Vagina (tissue), 2 donors: ENCODE measurements at regions not wholly inside any gene's neighbourhood (a gene's known extent, or its start where the extent isn't known, plus 50 kb on each side); places are given as distances from the start of the nearest gene placed in this dataset.

Experiments used
- DNase-seq, 2 donors: peaks; one replicate each; pipeline ENCODE4 v3.0.0-alpha.2; 2017; ENCODE audit errors: extremely low spot score in 2 of 2
- H3K27ac ChIP-seq: fragments of 200-600 bp; sonication (generic); one replicate; pipeline ENCODE4 v1.5.1; 2019
- H3K27me3 ChIP-seq: fragments of 200-600 bp; sonication (generic); one replicate; pipeline ENCODE4 v1.5.1; 2019
- H3K36me3 ChIP-seq, 2 donors: fragments of 200-600 bp; sonication (generic); one replicate each; pipeline ENCODE4 v1.5.1; 2017 to 2019
- H3K4me1 ChIP-seq: fragments of 200-600 bp; sonication (generic); one replicate; pipeline ENCODE4 v1.5.1; 2019
- H3K4me3 ChIP-seq, 2 donors: fragments of 200-600 bp; sonication (generic); 1 replicate in 1 of 2; 2 replicates in 1 of 2; pipeline ENCODE4 v1.5.1; 2016 to 2019
- H3K9me3 ChIP-seq: fragments of 200-600 bp; sonication (generic); one replicate; pipeline ENCODE4 v1.5.1; 2019
- POLR2A ChIP-seq, 2 donors: fragments of 450-650 bp; IDR thresholded peaks; one replicate each; pipeline ENCODE4 v1.6.1; 2017; ENCODE audit warnings: antibody characterized with exemption in 2 of 2, mild to moderate bottlenecking in 2 of 2, moderate library complexity in 2 of 2
- POLR2AphosphoS5 ChIP-seq, 2 donors: sonication (generic); formaldehyde crosslinking; IDR thresholded peaks; one replicate each; pipeline ENCODE4 v1.9.0; 2017; ENCODE audit warnings: antibody characterized with exemption in 2 of 2, mild to moderate bottlenecking in 2 of 2, low read depth in 1 of 2; ENCODE audit not compliant: insufficient read depth in 1 of 2
- intact Hi-C: fragments of 100-400 bp; cut with DNase I; formaldehyde crosslinking; loops from one replicate; pipeline ENCODE4 v1.15.1; 2023
- TF ChIP-seq, protein P1 (sequence below), 3 experiments: fragments of 450-650 bp in 2 of 3; fragments of 200-600 bp in 1 of 3; sonication (generic) in 1 of 3; IDR thresholded peaks; one replicate each; pipeline ENCODE4 v1.5.1; 2017 to 2019; ENCODE audit warnings: antibody characterized with exemption in 3 of 3, mild to moderate bottlenecking in 2 of 3, moderate library complexity in 2 of 3

DNA sequence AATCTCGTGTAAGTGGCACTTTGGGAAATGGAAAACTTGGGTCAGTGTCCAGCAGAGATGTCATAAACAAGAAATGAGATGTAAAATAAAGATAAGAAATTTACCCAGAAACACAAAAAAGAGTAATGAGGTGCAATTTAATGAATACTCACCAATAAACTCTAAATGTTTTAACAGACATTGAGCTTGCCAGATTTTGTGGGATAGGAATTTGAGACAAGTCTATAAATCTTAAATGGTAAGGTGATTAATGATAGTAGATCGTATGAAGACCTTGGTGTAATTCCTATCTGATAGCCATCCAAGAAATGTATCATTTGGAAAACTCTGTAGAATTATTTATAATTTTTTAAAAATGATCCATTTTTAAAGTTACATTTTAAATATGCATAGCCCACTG lies 682.4 kb downstream of the MAT2B start:
- no peak overlapping the region for H3K4me3 ChIP-seq
- no peak overlapping the region for H3K27ac ChIP-seq
- H3K4me1 ChIP-seq = no peaks in the 10 kb centered on the region
- H3K27me3 ChIP-seq = no peaks in the 10 kb centered on the region
- no peak for DNase-seq
- intact Hi-C loops = no loop called here
- H3K36me3 ChIP-seq = no peaks in the 10 kb centered on the region
- H3K9me3 ChIP-seq = no peaks in the 10 kb centered on the region
- TF ChIP-seq POLR2AphosphoS5 (IDR thresholded peaks at IDR 0.05; ENCODE audit: insufficient read depth in 1 of 2, low read depth in 1 of 2) = no peak
- TF ChIP-seq, protein P1, sequence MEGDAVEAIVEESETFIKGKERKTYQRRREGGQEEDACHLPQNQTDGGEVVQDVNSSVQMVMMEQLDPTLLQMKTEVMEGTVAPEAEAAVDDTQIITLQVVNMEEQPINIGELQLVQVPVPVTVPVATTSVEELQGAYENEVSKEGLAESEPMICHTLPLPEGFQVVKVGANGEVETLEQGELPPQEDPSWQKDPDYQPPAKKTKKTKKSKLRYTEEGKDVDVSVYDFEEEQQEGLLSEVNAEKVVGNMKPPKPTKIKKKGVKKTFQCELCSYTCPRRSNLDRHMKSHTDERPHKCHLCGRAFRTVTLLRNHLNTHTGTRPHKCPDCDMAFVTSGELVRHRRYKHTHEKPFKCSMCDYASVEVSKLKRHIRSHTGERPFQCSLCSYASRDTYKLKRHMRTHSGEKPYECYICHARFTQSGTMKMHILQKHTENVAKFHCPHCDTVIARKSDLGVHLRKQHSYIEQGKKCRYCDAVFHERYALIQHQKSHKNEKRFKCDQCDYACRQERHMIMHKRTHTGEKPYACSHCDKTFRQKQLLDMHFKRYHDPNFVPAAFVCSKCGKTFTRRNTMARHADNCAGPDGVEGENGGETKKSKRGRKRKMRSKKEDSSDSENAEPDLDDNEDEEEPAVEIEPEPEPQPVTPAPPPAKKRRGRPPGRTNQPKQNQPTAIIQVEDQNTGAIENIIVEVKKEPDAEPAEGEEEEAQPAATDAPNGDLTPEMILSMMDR (IDR thresholded peaks at IDR 0.05) = no peak
- no peak for TF ChIP-seq POLR2A (IDR thresholded peaks at IDR 0.05)

DNA sequence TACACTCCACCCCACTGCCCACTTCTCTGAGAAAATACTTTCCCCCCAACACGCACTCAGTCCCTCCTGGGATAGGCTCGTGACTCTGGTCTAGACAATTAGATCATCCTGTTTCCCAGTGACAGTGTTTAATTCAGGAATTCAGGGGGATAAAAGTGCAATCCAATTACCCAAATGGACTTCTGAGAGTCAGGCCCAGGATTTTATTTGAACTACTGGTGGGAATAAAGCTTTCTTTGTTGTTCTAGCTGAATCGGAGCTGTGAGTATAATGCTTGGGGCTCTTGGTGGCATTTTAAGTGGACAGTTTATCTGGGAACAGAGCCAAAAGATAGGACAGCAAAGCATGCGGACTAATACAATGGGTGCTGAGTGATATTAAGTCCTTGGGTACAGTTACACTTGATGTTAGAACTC lies 683.3 kb downstream of the MAT2B start:
- Histone ChIP-seq H3K9me3 (no peaks in the 10 kb centered on the region), H3K36me3 (no peaks in the 10 kb centered on the region), H3K27me3 (no peaks in the 10 kb centered on the region), H3K4me1 (no peaks in the 10 kb centered on the region), H3K27ac (no peak overlapping the region), H3K4me3 (no peak overlapping the region)
- TF ChIP-seq, protein P1 (IDR thresholded peaks at IDR 0.05) = no peak
- TF ChIP-seq POLR2A (IDR thresholded peaks at IDR 0.05) (no peak), POLR2AphosphoS5 (IDR thresholded peaks at IDR 0.05; ENCODE audit: insufficient read depth in 1 of 2, low read depth in 1 of 2) (no peak)
- no peak for DNase-seq
- intact Hi-C loops = no loop called here

DNA sequence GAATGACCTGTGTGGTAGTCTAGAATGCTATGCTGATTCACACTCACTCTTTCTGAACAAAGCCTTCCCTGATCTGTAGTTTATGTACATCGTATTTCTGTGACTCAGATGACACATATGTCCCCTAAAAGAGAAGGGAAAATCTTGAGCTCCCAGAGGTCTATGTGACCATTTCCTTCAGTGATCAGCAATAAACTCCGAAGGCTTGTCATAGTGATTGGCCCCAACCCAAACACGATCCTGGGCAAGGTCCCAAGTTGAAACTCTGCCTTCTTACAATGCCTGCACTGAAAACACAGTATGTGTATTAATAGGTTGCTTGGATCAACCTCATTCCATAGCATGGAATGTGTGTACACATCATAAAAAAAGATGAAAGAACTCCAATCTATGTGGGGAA lies 685.8 kb downstream of the MAT2B start:
- Histone ChIP-seq H3K9me3 (no peaks in the 10 kb centered on the region), H3K4me1 (no peaks in the 10 kb centered on the region), H3K27ac (no peak overlapping the region), H3K4me3 (no peak overlapping the region), H3K36me3 (no peaks in the 10 kb centered on the region), H3K27me3 (no peaks in the 10 kb centered on the region)
- DNase-seq = no peak
- intact Hi-C loops = no loop called here
- TF ChIP-seq POLR2A (IDR thresholded peaks at IDR 0.05) (no peak), POLR2AphosphoS5 (IDR thresholded peaks at IDR 0.05; ENCODE audit: insufficient read depth in 1 of 2, low read depth in 1 of 2) (no peak)
- TF ChIP-seq, protein P1 (IDR thresholded peaks at IDR 0.05) = no peak

DNA sequence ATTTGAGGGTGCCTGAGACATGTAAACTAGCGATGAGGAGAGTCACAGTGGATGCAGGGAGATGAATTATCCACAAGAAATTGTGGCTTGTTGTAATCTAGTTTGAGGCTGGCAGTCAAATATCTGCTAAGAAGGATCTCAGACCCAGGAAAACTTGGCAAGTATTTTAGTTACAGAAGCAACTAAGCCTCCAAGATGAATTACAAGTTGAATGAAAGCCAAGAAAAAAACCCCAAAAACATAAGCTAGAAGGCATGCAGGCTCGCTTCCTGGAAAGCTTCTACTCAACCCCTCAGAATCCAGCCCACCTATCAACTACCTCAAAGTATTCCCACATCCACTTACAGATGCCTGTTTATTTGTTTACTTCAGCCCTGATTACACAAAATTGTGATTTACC lies 696.9 kb downstream of the MAT2B start:
- no peak overlapping the region for H3K4me3 ChIP-seq
- TF ChIP-seq, protein P1 (IDR thresholded peaks at IDR 0.05) = no peak
- TF ChIP-seq POLR2A (IDR thresholded peaks at IDR 0.05) = no peak
- no peak for TF ChIP-seq POLR2AphosphoS5 (IDR thresholded peaks at IDR 0.05; ENCODE audit: insufficient read depth in 1 of 2, low read depth in 1 of 2)
- H3K9me3 ChIP-seq = no peaks in the 10 kb centered on the region
- H3K27me3 ChIP-seq = no peaks in the 10 kb centered on the region
- intact Hi-C loops = no loop called here
- no peaks in the 10 kb centered on the region for H3K36me3 ChIP-seq
- H3K4me1 ChIP-seq = no peaks in the 10 kb centered on the region
- DNase-seq = no peak
- no peak overlapping the region for H3K27ac ChIP-seq

DNA sequence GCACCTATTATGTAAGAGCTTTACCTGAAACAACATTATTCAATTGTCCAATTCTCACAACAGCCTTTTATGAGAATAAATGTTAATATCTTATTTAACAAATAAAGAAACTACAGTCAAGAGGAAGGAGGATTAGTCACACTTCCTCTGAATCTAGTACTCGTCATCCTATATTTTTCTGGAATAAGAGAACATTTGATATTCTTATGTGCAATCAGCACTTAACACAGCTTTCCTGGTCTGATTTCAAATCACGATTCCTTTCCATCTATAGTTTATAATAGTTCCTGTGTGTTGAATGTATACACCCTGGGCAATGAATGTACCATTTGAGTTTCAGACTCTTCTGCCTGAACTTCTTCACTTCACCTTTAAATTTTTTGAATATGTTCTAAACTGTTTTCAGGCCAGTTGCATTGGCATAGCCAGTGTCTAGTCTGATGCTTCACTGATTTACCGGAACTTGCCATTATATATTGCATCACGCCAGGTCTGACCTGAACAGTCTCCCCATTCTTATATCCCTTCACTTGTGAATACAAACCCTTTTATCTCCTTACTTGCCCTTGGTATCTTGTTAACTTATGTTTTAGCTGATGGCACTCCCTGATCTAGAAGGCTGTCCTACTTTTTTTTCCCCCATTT lies 698.3 kb downstream of the MAT2B start:
- no peaks in the 10 kb centered on the region for H3K9me3 ChIP-seq
- H3K27ac ChIP-seq = no peak overlapping the region
- H3K4me3 ChIP-seq = no peak overlapping the region
- no peaks in the 10 kb centered on the region for H3K36me3 ChIP-seq
- no peaks in the 10 kb centered on the region for H3K4me1 ChIP-seq
- TF ChIP-seq POLR2A (IDR thresholded peaks at IDR 0.05) (no peak), POLR2AphosphoS5 (IDR thresholded peaks at IDR 0.05; ENCODE audit: insufficient read depth in 1 of 2, low read depth in 1 of 2) (no peak)
- TF ChIP-seq, protein P1 (IDR thresholded peaks at IDR 0.05) = no peak
- intact Hi-C loops = no loop called here
- DNase-seq = no peak
- no peaks in the 10 kb centered on the region for H3K27me3 ChIP-seq
